Activated T-cell treated with anti-CD3 and anti-CD28 coated beads for 1 hour (primary cell): ENCODE measurements at regions not wholly inside any gene's neighbourhood (a gene's known extent, or its start where the extent isn't known, plus 50 kb on each side); places are given as distances from the start of the nearest gene placed in this dataset.
"Not testable (repeated sequence)": the region's sequence is repeated elsewhere in the genome, so short reads cannot be mapped to it uniquely, and the experiment has no call there.

ENCODE experiments used
- DNase-seq: peaks from one replicate; pipeline ENCODE4 v3.0.0-alpha.2; 2020; ENCODE audit warnings: low read depth

DNA sequence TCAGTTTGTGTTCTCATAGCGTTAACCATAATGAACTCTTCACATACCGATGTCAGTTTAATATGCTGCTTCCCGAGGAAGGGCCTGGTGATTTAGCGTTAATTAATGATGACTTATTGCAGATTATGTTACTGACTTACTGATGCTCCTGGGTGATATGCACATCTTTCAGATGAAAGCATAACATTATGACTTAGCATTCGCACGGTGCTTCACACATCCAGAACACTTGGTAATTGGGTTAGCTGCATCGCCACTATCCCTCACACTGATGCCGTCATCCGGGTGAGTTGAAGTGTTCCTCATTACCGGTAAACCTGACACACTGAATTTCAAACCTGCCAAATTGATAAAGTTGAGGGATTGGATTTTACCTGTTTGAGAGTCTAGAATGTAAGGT is 239.0 kb upstream of the PODXL start:
- DNase-seq: no peak

DNA sequence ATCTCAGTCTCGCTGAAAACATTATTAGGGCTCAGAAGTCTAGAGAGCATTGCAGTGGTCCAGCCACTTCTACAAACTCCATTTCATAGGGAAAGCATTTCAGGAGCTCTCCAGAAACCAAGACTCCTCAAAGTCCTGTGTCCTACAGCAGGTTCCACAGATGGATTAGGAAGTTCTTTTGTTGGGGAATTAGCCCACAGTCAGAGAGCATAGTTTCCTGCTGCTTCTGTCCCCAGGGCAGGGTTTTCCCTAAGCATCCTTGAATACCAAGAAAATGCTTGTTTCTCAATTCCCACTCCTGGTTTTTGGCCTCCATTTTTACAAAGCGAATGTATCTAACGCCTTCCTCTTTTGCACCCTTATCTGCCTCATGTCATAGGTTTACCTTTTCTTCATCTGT is 235.9 kb upstream of the PODXL start:
- DNase-seq: no peak

DNA sequence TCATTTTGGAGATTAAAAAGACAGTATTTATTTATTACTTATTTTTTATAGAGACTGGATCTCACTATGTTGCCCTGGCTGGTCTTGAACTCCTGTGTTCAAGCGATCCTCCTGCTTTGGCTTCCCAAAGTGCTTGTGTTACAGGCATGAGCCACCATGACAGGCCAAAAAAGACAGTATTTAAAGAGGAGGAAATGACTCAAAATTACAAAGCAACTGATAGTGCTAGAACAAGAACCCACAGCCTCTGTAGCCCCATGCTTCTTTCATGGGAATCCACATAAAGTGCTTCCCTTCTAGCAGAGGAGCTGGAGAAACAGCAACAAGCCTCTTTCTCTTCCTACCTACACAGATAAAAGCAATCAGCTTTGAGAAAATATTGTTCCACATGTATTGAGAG is 230.7 kb upstream of the PODXL start:
- no peak for DNase-seq

DNA sequence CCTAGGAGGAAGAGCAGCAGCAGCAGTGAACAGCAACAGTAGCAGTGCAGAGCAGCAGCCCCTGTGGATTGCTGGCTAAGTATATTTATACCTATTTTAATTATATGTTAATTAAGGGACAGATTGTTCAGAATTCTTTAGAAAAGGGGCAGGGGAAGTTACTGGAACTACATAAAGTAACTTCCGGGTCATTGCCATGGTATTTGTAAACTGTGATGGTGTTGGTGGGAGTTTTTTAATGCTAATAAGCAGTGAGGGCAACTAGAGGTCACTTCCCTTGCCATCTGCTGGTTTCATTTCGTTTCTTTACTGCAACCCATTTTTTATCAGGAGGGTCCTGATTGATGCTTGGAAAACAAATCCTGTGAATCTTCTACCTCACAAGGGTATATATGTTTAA is 229.8 kb upstream of the PODXL start:
- no peak for DNase-seq

DNA sequence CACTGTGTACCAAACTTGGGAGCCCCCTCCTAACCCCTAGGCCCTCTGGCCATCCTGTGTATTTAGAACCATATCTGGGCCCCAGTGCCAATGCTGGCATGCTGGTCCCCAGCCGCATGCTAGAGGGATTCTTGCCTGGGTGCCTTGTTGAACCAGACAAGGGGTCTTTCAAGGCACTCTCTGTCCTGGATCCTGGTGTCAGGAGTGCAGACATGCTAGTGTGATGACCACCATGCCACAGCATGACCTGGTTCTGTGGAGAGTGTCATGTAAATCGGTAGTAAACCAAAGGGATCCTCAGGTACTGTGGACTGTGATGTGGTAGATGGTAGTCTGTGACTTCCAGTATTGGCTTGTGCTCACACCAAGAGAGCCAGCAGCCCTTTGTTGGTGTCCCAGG is 222.2 kb upstream of the PODXL start:
- no peak for DNase-seq

DNA sequence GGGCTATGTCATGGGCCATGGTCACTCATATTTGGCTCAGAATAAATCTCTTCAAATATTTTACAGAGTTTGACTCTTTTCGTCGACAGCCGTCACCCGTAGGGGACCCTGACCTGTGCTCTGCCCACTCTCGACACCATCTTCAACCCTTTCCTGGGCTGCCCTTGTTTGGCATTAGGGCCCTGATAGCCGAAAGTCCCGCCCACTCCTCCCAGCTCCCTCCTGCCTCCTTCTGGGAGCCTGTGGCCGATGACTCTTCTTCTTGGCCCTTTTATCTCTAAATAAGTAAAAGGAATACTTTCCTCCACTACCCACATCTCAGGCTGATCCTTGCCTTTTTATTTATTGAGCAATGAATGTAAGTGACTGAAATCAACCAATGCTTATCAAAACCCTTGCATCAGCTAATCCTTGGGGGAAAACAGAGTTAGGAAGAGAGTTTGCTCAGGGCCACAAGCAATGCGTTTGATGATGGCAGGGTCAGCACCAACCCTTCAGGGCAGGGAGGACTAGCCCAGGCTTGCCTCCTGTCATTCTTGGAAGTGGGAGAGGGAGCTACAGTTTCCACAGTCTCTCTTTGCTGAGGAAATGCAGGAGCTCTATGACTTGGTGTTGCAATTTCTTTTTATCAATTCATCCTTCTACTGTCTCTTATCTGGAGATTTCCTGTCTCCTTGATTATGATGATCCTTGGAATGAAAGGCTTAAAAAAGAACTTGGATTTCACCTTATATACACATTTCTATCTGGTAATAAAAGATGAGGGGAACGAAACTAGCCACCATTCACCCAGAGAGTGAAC is 218.2 kb upstream of the PODXL start:
- DNase-seq: no peak

DNA sequence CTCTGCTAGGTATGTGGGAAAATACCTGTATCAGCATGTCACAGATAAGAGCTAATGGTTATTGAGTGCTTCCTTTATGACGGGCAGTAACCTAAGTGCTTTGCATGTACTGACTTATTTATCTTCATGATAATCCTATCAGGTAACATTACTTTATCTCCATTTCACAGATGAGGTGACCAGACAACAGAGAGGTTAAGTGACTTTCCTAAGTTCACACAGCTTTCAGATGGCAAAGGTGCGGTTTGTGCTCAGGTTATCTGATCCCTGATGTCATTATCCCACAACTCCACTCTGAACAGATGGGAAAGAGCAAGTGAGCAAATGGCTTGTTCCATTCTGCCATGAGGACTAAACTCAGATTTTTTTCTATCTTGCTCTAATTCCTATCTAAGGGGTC is 217.0 kb upstream of the PODXL start:
- no peak for DNase-seq

DNA sequence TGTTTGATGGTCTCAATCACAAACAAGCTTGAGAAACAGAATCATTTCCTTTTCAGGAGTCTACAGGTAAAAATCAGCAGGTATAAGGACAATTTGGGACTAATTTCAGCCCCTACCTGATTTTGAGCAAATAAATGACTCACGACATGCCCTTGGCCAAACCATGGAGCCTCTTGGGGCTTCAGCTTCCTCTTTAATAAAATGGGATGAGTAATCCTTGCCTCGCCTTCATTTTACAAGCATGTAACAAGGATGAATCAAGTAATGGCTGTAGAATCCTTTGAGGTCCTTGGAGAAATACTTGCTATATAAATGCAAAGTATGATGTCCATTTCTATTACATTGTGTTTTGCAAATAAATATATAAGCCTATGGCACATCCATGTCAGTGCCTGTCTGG is 212.8 kb upstream of the PODXL start:
- DNase-seq: no peak

DNA sequence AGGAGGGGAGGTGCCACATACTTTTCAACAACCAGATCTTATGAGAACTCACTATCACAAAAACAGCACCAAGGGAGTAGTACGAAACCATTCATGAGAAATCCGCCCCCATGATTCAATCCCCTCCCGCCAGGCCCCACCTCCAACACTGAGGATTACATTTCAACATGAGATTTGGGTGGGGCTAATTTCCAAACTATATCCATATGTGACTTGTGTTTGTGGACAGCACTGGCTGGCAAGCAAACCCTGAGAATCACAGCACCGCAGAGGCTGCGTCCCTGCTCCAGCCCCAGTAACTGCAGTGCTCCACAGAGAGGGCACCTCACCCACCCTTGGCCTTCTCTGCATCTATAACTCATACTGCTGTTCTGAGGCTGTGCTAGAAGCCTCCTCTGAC is 211.2 kb upstream of the PODXL start:
- DNase-seq: no peak

DNA sequence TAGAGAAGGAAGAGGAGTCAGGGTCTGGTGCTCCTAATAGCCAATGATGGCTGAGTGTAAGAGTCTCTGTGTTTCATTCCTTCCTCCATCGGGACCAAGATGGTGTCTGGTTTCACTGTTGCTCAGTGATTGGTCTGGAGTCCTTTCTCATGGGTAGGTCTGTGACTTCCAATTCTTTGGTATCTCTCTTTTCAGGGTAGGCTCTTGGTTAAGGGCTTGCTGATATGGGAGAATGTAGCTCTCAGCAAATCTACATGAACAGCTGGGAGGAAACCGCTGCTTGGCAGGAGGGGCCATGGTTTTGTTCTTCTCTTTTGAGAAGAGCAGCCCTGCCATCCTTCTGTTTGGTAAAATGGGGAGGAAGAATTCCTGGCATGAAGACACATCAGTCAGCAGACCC is 209.1 kb upstream of the PODXL start:
- no peak for DNase-seq

DNA sequence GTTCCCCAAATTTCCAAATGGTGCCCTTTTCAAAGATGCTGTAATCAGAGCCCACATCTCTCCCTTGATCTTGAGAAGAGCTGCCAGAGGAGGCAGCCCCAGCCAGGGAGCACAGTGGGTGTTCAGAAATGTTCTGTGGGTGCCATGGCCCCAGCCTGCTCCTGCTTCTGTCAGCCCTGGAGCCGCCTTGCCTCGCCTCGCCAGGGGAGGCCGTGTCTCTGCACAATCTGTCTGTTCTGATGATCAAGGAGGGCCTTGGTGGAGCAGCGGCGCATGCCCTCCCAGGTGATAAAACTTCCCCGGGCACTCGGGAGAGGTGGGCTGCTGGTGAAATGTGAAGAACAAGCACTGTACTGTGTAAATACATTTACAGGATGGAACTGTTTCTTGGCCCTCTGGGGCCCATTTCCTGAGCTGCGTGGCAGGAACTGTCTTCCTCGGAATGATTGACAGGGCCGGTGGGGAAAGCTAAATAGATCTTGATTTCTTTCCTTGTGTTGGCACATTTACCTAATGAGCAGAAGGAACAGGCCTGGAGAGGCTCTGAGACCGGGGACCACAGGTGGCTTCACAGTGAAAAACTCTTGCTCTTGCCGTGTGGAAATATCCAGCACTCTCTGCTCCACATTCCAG is 207.8 kb upstream of the PODXL start:
- no peak for DNase-seq

DNA sequence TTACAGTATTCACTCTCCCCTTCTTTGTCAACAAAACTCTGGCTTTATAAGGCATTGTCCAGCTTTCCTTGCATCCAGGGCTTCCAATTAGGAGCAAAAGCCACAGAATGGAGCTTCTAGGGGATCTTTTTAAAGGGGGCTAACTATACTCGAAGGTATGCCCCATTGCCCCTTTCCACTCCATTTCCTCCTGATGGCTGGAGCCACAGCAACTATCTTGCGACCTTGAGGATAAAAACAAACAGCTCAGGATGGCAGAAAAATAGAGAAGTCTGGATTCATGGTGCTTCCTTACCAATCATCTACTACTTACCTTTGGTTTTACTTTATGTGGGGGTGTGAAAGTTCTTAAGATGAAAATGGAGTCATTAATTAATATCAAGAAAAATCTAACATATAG is 206.3 kb upstream of the PODXL start:
- no peak for DNase-seq

DNA sequence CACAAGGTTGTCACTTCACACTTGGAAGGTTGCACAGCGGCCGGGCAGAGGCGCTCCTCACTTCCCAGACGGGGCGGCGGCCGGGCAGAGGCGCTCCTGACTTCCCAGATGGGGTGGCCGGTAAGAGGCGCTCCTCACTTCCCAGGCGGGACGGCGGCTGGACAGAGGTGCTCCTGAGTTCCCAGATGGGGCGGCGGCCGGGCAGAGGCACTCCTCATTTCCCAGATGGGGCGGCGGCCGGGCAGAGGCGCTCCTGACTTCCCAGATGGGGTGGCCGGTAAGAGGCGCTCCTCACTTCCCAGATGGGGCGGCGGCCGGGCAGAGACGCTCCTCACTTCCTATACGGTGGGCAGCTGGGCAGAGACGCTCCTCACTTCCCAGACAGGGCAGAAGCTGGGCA is 199.4 kb upstream of the PODXL start:
- not testable (repeated sequence) for DNase-seq

DNA sequence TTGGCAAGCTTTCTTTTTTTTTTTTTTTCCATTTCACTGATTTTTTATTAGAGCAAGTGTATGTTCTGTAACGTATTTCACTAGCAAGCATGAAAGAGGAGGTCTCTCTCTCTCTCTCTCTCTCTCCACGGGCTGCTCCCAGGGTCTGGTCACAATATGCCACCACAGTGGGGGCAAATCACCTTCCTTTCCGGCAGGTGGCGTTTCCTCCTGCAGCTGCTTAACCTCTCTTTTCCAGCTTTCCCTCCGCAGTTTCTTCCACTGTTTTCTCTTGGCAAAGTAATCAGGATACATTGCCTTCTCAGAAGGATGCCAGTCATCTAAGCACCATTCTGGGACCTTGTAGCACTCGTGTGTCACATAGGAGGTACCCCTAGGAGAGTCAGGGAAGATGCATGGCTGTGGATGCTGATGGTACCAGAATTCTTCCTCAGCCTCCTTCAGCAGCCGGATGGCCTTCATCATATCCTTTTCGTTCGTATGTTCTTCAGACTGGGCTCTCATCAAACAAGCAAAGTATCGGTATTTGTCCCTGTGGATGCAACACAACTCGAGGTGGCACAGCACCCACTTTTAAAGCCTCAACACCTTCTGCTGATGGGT is 197.3 kb upstream of the PODXL start:
- DNase-seq: no peak

DNA sequence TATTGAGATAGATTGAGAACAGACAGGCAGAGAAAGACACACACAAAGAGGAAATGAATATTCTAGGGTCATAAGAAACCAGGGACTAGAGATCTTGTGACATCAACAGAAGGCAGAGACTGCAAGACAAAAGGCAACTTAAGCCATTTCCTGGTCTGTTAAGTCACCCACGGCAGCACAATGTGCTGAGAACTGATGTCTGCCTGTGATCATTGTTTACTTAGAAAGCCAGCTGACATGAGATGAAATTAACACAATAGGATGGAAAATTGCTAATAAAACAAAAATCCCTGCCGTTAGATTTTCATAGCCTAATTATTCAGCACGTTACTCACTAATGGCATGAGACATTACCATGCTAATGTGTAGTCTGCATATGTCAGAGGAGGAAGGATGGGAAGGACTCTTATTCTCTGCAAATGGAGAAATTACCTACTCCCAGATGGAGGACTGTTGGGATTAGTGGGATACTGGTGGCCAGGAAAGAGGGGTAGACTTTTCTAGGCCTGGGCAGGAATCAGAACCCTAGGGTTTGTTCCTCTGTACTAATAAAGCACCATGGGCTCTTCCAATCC is 191.3 kb upstream of the PODXL start:
- no peak for DNase-seq

DNA sequence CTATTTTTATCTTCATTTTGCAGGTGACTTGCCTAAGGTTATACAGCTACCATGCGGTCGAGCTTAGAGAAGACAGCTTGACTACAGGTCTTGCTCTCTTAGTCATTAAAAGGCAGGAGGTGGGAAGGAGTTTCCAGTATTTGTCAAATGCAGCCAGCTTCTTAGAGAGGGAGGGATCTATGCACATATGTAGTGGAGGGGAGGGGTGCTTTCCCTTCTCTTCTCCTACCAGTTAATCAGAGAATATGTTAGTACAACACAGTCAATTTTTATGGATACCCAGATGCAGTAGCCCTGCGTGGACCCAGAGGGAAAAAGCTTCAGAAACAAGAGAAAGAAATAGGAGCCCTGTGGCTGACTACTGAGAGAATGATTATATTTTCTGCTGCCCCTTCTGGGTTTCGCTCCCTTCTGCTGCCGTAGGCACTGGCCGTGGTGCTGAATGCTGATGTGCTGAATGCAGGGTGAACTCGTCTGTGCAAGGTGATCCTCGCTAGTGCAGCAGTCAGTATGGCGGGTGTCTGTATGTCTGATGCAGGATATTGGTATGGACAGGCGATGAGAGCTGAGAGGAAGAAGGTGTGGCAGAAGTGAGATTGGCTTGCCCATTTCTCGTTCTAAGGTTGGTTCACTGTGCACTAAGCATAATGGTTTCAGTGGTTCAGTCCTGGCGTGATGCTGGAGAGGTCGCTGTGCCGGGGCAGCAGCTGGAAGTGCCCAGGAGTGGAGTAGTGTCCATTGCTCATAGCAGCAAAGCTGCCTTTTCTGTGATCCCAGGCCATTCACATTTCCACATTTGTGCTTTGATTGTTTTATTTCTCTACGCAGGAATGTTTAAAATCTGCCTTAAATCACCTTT is 189.2 kb upstream of the PODXL start:
- DNase-seq: no peak

DNA sequence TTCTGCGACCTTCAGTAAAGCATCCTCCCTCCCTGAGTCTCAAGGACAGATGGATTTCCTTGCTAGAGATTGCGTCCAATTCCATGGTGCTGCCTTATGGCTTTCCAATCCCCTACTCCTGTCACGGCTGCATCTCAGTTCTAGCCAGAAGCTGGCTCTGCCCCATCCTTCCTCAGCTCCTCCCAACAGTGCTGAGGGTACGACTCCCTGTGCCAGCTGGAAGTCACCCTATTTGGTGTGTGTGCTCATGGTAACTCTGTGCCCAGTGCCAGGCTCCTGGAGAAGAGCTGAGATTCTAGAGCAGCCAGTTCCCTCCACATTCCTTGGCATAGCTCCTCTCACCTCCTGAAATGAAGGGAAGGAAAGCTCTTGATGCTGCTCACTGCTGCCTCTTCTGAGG is 185.0 kb upstream of the PODXL start:
- DNase-seq: no peak

DNA sequence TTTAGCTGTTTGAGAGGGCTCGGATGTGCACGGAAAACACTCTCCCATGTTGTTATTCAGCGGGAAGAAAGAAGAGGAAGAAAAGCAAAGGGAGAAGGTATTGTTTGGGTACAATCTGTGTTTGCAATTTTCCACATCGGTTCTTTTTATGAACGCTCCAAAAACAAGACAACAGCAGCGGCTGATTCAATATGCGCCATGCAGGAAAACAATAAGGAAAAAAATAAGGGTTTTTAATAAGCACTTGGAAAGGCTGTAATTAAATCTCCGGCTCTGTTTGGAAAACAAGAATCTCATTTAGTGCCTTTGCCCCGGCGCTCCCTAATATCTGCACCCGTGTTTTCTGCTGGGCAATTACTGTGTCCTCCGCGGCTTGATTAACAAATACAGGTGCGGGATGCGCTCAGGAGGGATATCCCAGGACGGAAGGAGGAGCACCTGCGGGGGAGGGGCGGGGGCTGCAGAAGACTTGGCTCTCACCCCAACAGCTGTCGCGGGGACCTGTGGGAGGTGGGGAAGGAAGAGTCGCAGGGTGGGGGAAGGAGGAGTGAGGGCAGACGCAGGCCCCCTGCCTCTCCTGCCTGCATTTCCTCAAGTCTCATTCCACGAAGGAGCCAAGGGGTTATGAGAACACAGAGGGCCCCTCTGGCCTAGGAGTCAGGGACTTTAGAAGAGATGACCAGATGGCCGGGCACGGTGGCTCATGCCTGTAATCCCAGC is 181.5 kb upstream of the PODXL start:
- no peak for DNase-seq

DNA sequence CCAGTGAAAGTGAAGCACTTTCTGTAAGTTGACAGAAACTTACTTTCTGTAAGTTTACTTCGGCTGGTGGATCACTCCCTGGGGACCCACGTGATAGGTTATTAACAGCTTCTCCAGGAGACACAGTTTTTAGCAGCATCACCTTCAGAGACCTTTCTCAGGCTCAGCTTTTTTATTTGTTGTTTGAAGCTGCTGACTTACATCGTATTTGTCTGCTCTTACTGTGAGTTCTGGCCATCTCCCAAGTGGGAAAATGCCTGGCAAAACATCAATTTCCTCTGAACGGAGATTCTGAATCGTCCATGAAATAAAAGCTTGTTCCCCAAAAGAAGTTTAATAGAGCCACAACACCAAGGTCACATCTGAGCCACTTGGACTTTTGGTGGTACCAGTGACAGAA is 178.7 kb upstream of the PODXL start:
- no peak for DNase-seq

DNA sequence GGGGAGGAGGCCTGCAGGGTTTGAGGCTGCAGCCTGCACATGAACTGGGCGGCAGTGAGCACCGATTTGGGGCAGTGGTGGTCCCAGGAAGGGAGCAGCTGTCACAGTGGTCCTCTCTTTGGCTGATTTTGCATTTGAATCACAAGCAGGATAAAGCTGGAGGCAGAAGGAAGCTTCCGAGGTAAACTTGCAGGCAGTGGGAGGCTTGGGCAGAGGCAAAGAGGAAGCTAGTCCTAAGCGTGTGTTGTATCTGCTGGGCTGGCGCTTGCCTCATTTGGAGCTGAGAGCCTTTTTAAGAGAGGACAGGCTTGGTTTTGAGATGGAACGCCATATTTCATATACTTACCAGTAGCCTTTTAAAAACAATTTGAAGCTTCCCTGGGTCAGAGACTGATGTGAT is 177.2 kb upstream of the PODXL start:
- DNase-seq: no peak

DNA sequence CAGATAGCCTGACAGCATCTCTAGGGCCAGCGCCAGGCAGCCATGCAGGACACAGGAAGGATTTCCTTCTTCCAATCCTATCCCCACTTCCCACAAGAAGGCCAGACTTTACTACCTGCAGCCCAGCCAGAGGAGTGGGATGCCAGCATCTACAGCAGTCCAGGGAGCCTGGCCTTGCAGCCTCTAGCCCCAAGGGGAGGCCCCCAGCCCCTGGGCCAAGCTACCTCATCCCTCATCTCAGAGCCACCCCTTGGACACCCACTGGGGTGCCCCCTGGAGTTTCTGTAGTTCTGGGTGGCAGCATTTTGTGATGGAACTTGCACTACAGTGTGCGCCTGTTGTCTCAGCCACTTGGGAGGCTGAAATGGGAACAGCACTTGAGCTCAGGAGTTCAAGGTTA is 170.8 kb upstream of the PODXL start:
- no peak for DNase-seq

DNA sequence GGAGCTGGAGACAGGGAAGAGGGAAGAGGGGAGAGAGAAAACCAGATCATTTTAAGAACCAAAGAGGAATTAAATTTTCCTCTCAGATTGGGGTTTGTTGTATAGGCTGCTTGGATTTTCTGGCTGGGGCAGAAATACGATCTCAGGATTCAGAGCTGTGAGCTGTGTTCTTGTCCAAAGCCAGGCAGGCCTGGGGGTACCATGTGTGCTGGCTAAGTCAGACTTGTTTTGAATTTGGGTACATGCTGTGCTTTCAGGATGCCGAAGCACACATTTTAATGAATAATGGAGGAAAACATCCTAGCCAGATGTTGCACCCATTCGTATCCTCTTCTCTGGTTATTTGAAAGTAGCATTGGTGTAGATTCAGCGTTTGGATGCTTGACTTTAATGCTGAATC is 170.3 kb upstream of the PODXL start:
- DNase-seq: no peak
